D721Med (cell line): ENCODE measurements at regions not wholly inside any gene's neighbourhood (a gene's known extent, or its start where the extent isn't known, plus 50 kb on each side); places are given as distances from the start of the nearest gene placed in this dataset.
"Not testable (repeated sequence)": the region's sequence is repeated elsewhere in the genome, so short reads cannot be mapped to it uniquely, and the experiment has no call there.

Experiments
- DNase-seq: peaks from one replicate; pipeline ENCODE4 v3.0.0; 2011; ENCODE audit warnings: low spot score; ENCODE audit not compliant: insufficient read length
- FAIRE-seq: peaks from 2 replicates; lab custom pipeline; 2011; peaks lifted over from hg19 to GRCh38; lab: Jason Lieb, UNC
- TF ChIP-seq, protein P1 (sequence below): IDR thresholded peaks from 2 replicates; pipeline ENCODE4 v1.5.1; 2012; ENCODE audit warnings: mild to moderate bottlenecking, control low read depth; ENCODE audit not compliant: insufficient read depth; ENCODE audit errors: missing control alignments

- FAIRE-seq (no peak), DNase-seq (no peak)
- TF ChIP-seq, protein P1, sequence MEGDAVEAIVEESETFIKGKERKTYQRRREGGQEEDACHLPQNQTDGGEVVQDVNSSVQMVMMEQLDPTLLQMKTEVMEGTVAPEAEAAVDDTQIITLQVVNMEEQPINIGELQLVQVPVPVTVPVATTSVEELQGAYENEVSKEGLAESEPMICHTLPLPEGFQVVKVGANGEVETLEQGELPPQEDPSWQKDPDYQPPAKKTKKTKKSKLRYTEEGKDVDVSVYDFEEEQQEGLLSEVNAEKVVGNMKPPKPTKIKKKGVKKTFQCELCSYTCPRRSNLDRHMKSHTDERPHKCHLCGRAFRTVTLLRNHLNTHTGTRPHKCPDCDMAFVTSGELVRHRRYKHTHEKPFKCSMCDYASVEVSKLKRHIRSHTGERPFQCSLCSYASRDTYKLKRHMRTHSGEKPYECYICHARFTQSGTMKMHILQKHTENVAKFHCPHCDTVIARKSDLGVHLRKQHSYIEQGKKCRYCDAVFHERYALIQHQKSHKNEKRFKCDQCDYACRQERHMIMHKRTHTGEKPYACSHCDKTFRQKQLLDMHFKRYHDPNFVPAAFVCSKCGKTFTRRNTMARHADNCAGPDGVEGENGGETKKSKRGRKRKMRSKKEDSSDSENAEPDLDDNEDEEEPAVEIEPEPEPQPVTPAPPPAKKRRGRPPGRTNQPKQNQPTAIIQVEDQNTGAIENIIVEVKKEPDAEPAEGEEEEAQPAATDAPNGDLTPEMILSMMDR = no peak
These were observed 94.4 kb upstream of the AMOT start for GRCh38 chrX:112935029-112935428.

DNA sequence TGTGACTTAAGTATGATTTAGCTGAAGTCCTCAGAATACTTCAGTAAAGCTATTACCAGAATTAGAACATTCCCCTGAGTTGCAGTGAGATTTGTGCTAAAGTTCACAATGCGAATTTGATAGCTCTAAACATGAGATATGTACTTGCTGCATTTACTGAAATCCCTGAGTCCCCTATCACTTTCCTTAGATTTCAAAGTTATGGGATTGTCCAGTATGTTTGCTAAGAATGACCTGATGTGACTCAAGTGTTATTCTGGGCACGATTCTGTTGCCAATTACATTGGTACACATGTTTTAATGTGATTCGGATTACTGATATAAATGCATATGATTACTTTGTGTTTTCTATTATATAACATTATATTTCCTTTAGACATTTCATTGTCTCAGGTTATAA lies 91.3 kb upstream of the AMOT start:
- TF ChIP-seq, protein P1 = no peak
- FAIRE-seq = no peak
- DNase-seq = no peak

DNA sequence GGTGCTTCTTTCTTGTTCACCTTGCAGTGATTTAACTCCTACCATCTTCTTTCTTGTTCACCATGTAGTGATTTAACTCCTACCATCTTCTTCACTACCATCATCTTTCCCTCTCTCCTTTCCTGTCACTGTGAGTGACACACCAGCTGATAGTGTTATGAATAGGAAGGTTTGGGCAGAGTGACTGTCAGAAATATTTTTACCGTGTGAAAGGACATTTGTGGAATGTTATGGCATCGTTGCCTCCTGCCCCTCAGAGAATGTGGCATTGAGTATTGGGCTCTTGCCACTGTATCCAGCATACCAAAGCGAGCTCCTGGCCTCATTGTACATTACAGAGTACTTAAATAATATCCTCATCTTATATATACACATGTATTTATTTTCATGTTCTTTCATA lies 90.8 kb upstream of the AMOT start:
- DNase-seq (no peak), FAIRE-seq (no peak)
- TF ChIP-seq, protein P1 = no peak

DNA sequence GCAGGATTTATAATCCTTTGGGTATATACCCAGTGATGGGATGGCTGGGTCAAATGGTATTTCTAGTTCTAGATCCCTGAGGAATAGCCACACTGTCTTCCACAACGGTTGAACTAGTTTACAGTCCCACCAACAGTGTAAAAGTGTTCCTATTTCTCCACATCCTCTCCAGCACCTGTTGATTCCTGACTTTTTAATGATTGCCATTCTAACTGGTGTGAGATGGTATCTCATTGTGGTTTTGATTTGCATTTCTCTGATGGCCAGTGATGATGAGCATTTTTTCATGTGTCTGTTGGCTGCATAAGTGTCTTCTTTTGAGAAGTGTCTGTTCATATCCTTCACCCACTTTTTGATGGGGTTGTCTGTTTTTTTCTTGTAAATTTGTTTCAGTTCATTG lies 82.8 kb upstream of the AMOT start:
- not testable (repeated sequence) for DNase-seq, FAIRE-seq

- FAIRE-seq (no peak), DNase-seq (no peak)
- TF ChIP-seq, protein P1 = no peak
These were observed 73.2 kb upstream of the AMOT start for GRCh38 chrX:112913807-112914206.

DNA sequence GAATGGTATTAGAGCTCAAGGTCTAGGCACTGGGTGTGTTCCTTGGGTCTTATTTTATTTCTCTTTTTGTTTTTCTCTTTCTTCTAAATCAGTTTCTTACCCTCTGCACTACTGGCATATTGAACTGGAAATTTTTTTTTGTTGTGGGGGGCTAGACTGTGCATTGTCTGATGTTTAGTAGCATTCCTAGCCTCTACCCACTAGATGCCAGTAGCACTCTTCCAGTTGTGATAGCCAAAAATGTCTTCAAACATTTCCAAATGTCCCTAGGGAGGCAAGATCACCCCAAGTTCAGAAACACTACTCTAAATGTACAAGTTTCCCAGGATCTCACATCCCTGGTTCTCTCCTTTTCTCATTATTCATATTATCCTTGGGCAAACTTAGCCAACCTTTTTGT lies 69.8 kb upstream of the AMOT start:
- no peak for DNase-seq
- TF ChIP-seq, protein P1 = no peak
- no peak for FAIRE-seq

DNA sequence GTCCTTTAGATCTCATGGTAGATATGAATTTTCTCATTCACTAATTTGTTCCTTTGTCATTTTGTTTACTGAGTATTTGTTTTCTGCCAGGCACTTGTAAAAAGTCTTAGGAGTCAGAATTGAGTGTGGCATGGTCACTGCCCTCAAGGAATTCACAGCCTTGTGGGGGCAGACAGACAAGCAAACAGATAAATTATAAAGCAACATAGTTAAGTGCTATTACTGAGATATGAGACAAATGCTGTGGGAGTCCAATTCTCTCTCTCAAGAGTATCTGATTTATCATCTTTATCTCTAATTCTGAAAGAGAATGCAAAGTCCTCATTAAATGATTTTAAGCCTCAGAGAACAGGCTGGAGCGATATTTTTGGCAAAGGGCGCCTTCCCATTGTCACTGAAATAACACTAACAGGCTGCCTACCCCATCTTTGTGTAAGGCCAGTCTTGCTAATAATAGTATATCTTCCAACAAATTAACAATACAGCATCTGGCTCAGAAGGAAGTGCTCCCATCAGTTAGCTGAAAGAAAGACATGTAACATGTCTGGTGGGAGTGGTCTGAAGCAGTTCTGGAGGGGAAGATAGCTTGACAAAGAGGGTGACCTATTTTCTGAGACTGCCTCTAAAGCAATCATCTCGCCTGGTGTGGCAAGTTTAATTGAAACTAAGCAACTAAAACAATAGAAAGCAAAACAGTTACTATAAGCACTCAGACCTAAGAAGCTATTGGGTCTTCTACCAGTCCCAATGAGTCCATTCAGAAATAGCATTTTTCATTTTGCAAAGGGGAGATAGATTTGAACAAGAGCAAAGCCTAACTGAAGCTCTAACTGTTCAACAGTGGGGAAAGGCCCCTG lies 61.5 kb upstream of the AMOT start:
- TF ChIP-seq, protein P1 = no peak
- FAIRE-seq (no peak), DNase-seq (no peak)
